Nephron (organoid): ENCODE measurements at regions not wholly inside any gene's neighbourhood (a gene's known extent, or its start where the extent isn't known, plus 50 kb on each side); places are given as distances from the start of the nearest gene placed in this dataset.

Source experiments
- H3K27ac Mint-ChIP-seq, 3 experiments: 2 replicates each; pipeline ENCODE4 v1.8.0; 2020; ENCODE audit warnings: mixed read lengths in 3 of 3, mild to moderate bottlenecking in 2 of 3, moderate library complexity in 1 of 3
- H3K27me3 Mint-ChIP-seq: 2 replicates; pipeline ENCODE4 v1.8.0; 2021; ENCODE audit warnings: low read depth, mild to moderate bottlenecking, moderate library complexity, mixed read lengths
- H3K36me3 Mint-ChIP-seq: 2 replicates; pipeline ENCODE4 v1.8.0; 2020; ENCODE audit warnings: low read depth, mixed read lengths
- H3K4me1 Mint-ChIP-seq: 2 replicates; pipeline ENCODE4 v1.8.0; 2020; ENCODE audit warnings: mixed read lengths
- H3K4me3 Mint-ChIP-seq, 3 experiments: 2 replicates each; pipeline ENCODE4 v1.8.0; 2020; ENCODE audit warnings: mild to moderate bottlenecking in 3 of 3, mixed read lengths in 3 of 3, moderate library complexity in 2 of 3
- H3K9me3 Mint-ChIP-seq: 2 replicates; pipeline ENCODE4 v1.8.0; 2020; ENCODE audit warnings: mixed read lengths
- CTCF ChIP-seq, 3 experiments: fragments of 200-600 bp; sonication (generic); IDR thresholded peaks; one replicate each; pipeline ENCODE4 v1.5.0; 2021; ENCODE audit warnings: antibody characterized with exemption in 3 of 3; ENCODE audit not compliant: unreplicated experiment in 3 of 3

- Mint-ChIP-seq H3K36me3 (no peaks in the 10 kb centered on the region), H3K9me3 (peaks cover 30% of the 10 kb centered on the region), H3K4me3 (no peak overlapping the region), H3K27ac (no peak overlapping the region), H3K4me1 (no peaks in the 10 kb centered on the region), H3K27me3 (no peaks in the 10 kb centered on the region)
- TF ChIP-seq CTCF (IDR thresholded peaks at IDR 0.05; ENCODE audit: unreplicated experiment in 3 of 3), result no peak
Observed at GRCh38 chr2:181203916-181204315, 223.5 kb downstream of the UBE2E3 start.

GRCh38 chr2:181218401-181218821 lies 238.0 kb downstream of the UBE2E3 start:
- Mint-ChIP-seq H3K36me3 (no peaks in the 10 kb centered on the region), H3K4me1 (no peaks in the 10 kb centered on the region), H3K4me3 (no peak overlapping the region), H3K9me3 (no peaks in the 10 kb centered on the region), H3K27me3 (peaks cover 4% of the 10 kb centered on the region), H3K27ac (no peak overlapping the region)
- no peak for TF ChIP-seq CTCF (IDR thresholded peaks at IDR 0.05; ENCODE audit: unreplicated experiment in 3 of 3)

GRCh38 chr2:181223234-181223633 lies 234.0 kb upstream of the ITGA4 start:
- Mint-ChIP-seq H3K4me3 (no peak overlapping the region), H3K36me3 (no peaks in the 10 kb centered on the region), H3K27ac (peak overlapping the region in 1 of 3 experiments; percentile 9), H3K9me3 (no peaks in the 10 kb centered on the region), H3K27me3 (no peaks in the 10 kb centered on the region), H3K4me1 (no peaks in the 10 kb centered on the region)
- no peak for TF ChIP-seq CTCF (IDR thresholded peaks at IDR 0.05; ENCODE audit: unreplicated experiment in 3 of 3)

GRCh38 chr2:181224866-181225265 lies 232.3 kb upstream of the ITGA4 start:
- no peaks in the 10 kb centered on the region for H3K4me1 Mint-ChIP-seq
- H3K4me3 Mint-ChIP-seq, result no peak overlapping the region
- no peaks in the 10 kb centered on the region for H3K27me3 Mint-ChIP-seq
- TF ChIP-seq CTCF (IDR thresholded peaks at IDR 0.05; ENCODE audit: unreplicated experiment in 3 of 3), result no peak
- no peaks in the 10 kb centered on the region for H3K9me3 Mint-ChIP-seq
- H3K36me3 Mint-ChIP-seq, result no peaks in the 10 kb centered on the region
- H3K27ac Mint-ChIP-seq, result no peak overlapping the region

GRCh38 chr2:181228661-181229060 lies 228.5 kb upstream of the ITGA4 start:
- H3K4me3 Mint-ChIP-seq, result no peak overlapping the region
- H3K27me3 Mint-ChIP-seq, result no peaks in the 10 kb centered on the region
- no peak overlapping the region for H3K27ac Mint-ChIP-seq
- TF ChIP-seq CTCF (IDR thresholded peaks at IDR 0.05; ENCODE audit: unreplicated experiment in 3 of 3), result no peak
- peaks cover 8% of the 10 kb centered on the region for H3K4me1 Mint-ChIP-seq
- H3K9me3 Mint-ChIP-seq, result no peaks in the 10 kb centered on the region
- H3K36me3 Mint-ChIP-seq, result no peaks in the 10 kb centered on the region

- H3K36me3 Mint-ChIP-seq, result no peaks in the 10 kb centered on the region
- H3K9me3 Mint-ChIP-seq, result no peaks in the 10 kb centered on the region
- peaks cover 15% of the 10 kb centered on the region for H3K4me1 Mint-ChIP-seq
- no peaks in the 10 kb centered on the region for H3K27me3 Mint-ChIP-seq
- TF ChIP-seq CTCF (IDR thresholded peaks at IDR 0.05; ENCODE audit: unreplicated experiment in 3 of 3), result no peak
- H3K27ac Mint-ChIP-seq, result no peak overlapping the region
- no peak overlapping the region for H3K4me3 Mint-ChIP-seq
Observed at GRCh38 chr2:181231151-181231550, 226.0 kb upstream of the ITGA4 start.
